ENCODE measurements at regions not wholly inside any gene's neighbourhood (a gene's known extent, or its start where the extent isn't known, plus 50 kb on each side); places are given as distances from the start of the nearest gene placed in this dataset.

DNA sequence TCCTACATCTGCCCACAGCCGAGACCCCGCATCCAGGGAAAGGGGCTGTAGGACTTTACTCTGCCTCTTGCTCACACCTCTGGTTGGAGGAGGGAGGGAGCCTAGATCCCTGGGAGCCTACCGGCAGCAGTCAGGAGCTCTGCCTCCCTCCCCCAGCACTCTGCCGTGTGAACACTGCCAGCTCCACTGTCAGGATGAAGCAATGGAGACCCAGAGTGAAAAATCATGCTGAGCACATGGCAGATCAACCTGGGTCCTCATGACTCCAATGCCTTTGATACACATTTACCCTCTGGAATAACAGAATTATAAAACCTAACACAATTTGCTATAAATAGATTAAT, 477.7 kb downstream of the TNS3 start:
- TF ChIP-seq POLR2AphosphoS5 (IDR thresholded peaks at IDR 0.05) (no peak), POLR2A (IDR thresholded peaks at IDR 0.05) (no peak)
- TF ChIP-seq, protein P1, sequence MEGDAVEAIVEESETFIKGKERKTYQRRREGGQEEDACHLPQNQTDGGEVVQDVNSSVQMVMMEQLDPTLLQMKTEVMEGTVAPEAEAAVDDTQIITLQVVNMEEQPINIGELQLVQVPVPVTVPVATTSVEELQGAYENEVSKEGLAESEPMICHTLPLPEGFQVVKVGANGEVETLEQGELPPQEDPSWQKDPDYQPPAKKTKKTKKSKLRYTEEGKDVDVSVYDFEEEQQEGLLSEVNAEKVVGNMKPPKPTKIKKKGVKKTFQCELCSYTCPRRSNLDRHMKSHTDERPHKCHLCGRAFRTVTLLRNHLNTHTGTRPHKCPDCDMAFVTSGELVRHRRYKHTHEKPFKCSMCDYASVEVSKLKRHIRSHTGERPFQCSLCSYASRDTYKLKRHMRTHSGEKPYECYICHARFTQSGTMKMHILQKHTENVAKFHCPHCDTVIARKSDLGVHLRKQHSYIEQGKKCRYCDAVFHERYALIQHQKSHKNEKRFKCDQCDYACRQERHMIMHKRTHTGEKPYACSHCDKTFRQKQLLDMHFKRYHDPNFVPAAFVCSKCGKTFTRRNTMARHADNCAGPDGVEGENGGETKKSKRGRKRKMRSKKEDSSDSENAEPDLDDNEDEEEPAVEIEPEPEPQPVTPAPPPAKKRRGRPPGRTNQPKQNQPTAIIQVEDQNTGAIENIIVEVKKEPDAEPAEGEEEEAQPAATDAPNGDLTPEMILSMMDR (IDR thresholded peaks at IDR 0.05) = no peak
